EH (cell line): ENCODE measurements at regions not wholly inside any gene's neighbourhood (a gene's known extent, or its start where the extent isn't known, plus 50 kb on each side); places are given as distances from the start of the nearest gene placed in this dataset.

Experiments
- DNase-seq: peaks from one replicate; pipeline ENCODE4 v3.0.0-alpha.2; 2015; ENCODE audit warnings: low read depth

DNA sequence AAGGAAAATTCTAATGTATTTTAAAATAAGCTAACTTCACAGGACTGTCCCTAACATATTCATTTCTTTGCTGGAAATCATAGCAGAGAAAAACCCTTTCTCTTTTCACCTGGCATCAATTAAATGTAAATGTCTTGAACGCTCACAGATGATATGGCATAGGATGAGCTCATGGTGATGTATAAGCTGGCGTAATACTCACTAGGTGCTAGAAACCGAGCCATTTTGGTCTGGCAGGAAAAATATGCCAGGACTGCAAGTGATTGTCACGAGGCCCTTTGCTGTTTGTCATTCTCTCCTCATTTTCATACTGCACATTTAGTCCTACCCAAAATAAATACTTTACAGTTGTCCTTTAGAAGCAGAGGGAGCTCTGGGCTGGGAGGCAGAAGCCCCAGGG lies 222.7 kb upstream of the LNX1 start:
- peak; percentile 11 for DNase-seq

DNA sequence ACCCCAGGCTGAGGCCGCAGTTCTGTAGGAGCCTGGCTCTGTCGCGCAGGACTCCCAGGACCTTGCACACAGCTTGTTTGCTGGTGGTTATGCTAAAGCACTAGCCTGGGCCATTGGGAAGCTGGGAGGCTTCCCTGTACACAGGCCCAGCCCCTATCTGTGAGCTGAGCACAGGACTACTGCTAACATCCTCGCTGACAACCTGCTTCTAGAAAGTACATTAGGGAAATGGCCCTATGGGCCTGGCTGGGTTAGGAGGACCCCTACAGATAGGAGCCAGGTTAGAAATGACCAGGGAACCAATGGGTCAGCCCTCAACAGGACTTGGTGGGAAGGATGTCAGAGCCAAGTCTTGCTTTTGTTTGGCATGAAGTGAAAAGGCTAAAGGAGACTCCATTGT lies 219.4 kb upstream of the LNX1 start:
- DNase-seq = no peak

DNA sequence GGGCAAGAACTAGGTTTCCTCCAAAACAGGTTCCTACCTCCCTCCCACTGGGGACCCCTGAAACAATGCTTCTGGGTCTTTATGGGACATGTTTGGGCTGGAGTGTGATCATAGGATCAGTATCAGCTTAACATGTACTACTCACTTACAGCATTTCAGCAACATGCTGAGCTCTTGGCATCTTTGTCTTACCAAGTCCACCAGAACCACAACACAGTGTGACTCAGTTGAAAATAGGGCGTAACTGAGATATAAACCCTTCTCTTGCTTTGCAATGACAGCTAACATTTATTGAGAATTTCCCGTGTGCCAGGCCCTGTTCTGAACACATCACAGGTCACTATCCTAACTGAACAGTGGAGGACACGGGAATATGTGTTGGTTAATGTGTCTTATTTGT lies 218.5 kb upstream of the LNX1 start:
- DNase-seq = no peak

DNA sequence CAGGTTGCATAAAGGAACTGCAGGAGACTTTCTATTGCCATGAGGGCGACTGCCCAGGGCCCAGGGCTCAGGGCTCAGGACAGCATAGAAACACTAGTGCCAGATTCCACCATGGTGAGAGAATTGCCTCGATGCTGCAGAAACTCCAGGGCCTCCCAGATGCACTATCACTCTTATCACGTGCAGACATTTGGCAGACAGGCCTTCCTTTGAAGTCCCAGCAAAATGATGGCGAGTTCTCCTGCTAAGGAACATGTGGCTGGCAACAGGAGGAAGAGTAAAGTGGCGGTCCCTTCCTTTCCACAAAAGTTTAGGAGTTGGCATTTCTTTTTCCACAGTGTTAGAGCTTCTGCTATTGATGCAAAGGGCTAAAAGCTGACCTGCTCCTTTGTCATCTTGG lies 214.0 kb upstream of the LNX1 start:
- no peak for DNase-seq

DNA sequence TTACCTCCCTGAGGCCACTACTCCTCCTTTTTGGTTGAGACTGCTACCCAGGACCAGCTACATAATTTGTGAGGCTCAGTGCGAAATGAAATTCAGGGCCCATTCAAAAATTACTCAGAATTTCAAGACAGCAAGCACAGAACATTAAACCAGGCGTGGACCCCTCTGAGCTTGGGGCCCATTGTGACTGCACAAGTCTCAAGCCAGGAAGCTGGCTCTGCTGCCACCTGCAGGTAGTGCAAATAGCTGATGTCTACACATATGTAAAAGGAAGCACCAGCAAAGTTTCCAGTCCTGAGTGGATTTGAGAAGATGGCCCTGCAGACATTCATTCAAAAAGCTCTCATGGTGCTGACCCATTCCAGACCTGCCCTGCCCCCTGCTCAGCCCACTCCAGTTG lies 213.4 kb upstream of the LNX1 start:
- peak; percentile 40 for DNase-seq

DNA sequence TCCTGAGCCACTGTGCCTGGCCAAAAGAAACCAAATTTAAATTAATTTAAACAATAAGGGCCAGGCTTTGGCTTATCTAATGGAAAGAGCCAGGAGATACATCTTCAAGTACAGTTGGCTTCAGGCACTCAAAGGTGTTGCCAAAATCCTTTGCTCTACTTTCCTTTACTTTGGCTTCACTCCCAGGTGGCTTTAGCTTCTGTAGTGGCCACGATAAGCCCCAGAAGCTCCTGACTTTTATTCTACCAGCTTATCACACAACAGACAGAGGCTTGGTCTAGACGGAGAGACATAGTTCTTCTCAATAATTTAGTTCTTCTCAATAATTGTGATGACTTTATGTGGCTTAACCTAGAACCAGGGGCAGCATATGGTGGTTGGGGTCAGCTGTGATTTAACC lies 211.2 kb upstream of the LNX1 start:
- no peak for DNase-seq

DNA sequence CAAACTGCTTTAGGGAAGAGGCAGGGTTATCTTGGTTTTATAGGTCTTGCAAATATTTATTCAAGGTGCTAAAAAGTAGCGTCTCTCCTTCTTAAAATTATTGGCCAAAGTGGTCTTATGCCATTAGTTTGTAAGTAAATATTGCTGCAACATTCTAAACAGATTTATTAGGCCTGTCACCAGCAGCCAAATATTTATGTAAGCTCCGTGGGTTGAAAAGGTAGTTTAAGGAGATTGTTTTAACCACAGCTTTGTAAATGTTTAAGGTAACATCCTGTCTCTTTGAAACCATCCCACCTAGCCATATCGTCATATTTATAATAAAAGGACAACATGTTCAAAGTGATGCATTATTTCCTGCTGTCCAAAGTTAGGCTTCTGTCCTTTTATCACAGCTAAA lies 210.1 kb upstream of the LNX1 start:
- no peak for DNase-seq

DNA sequence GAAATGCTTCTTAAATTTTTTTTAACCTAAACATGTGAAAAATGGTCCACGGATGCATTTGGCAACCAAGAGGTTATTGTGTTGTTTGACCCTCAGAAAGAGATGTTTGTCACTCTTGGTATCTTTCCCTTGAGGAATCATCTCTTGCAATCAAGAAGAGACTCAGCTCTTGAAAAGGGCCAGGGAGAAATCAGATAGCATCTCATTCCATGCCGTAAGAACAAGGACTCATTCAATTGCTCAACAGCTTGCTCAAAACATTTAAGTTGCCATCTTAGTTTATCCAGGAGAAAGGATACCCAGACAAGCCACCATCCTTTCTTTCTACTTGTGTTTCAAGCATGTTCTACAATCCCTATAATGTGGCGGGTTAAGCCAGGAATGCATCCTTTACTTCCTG lies 209.5 kb upstream of the LNX1 start:
- no peak for DNase-seq

DNA sequence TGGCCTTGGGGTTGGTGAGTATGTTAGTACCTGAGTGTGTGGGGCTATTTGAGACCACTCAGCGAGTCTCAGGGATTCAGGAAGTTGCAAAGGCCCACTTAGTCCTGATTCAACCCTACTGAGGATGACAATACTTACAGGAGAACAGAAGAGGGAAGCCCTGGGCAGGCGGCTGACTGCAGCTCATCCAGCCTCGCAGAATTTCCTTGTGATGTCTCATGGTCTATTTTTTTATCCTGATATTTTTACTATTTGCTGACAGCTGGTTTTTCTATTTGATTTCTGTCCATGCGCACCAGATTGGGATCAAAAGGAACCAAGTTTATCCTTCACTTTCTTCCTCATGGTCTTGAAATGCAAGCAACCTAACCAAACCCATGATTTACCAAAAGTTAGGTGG lies 201.8 kb upstream of the LNX1 start:
- no peak for DNase-seq

DNA sequence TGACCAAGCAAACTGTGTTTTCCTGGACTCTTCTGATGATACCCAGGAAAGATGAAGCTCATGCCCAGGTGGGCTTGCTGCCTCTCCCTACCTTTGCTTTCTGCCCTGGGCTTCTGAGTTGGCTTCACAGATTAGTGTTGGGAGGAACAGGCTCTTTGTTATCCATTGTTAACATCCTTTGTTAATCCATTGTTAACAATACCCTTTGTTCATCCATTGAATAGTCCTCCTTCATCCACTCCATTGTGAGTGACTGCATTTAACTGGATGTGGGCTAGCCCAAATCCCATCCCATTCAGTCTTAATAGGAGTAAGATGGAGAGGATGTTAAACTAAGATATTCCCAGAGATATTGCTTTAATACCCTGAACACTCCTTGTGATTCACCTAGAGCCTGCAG lies 199.0 kb upstream of the LNX1 start:
- DNase-seq = no peak

DNA sequence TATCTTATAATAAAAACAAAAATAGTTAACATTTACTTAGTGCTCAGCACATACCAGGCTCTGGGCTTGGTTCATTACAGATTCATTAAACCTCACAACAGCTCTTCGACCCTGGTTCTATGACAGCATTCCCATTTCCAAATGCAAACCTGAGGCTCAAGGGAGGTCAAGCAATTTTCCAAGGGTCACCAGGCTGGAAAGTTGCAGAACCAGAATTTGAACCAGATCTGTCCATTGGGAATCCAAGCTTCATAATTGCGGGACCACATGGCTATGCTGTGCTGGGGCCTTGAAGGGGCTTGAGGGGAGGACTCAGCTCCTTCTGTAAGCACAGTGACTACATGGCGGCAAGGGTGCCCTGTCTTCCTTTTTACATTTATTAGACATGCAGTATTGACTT lies 197.3 kb upstream of the LNX1 start:
- no peak for DNase-seq

DNA sequence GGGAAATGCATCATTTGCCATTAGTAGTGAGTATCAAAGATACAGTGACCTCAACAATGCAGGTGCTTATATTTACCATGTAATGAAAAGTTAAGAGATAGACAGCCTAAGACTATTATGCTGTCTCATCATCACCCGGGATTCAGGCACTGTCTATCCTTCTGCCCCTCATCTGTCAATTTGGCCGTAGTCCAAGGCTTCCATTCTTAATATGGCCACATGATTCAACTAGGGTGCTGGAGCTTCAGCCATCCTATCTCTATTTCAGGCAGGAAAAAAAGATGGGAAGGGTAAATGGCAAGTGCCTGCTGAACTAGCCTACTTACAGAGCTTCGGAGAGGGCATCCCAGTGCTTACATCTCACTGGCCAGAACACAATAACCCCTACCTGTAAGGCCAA lies 196.7 kb upstream of the LNX1 start:
- DNase-seq = peak; percentile 15

DNA sequence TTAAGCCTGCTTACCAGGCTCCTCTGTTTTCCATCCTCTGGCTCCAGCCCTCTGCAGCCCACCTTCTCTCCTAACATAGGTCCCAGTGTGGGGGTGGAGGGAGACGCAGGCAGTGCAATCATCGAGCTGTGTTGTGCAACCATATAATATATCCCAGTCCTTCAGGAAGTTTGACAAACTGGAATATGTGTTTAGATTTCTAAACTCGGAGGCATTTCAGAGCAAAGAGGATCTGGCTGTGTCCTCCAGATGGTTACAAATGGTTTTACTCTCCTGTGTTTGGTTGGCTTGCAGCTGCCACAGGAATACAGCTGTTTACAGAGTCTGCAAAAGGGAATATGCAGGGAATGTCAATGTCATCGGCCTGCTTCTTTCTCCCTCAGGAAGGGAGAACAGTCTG lies 195.3 kb upstream of the LNX1 start:
- DNase-seq = peak; percentile 79

DNA sequence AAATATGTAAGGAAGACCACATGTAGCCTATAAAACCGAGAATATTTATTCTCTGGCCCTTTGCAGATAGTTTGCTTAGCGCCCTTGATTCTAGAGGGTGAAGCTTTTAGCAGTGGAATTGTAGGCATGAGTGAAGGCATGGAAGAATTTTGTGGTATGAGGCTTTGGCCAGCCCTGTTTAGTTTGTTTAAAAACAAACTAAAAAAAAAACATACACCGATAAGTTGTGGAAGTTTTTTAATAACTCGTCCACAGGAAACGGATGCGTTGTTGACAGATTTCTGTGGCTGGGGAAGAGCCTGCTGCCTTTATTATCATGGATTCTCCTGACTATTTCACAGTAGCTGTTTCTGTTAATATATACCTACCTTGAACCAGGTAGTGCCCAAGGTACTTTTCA lies 194.7 kb upstream of the LNX1 start:
- DNase-seq = peak; percentile 44

DNA sequence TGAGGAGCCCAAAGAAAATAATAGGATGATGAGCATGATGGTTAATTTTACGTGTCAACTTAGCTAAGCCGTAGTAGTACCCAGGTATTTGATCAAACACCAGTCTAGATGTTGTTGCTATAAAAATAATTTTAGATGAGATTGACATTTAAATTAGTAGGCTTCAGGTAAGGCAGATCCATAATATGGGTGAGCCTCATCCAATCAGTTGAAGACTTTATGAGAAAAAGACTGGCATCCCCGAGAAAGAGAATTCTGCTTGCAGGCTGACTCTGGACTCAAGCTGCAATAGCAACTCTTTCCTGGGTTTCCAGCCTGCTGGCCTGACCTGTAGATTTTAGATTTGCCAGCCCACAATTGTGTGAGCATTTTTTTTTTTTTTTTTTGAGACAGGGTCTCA lies 192.8 kb upstream of the LNX1 start:
- DNase-seq = no peak

DNA sequence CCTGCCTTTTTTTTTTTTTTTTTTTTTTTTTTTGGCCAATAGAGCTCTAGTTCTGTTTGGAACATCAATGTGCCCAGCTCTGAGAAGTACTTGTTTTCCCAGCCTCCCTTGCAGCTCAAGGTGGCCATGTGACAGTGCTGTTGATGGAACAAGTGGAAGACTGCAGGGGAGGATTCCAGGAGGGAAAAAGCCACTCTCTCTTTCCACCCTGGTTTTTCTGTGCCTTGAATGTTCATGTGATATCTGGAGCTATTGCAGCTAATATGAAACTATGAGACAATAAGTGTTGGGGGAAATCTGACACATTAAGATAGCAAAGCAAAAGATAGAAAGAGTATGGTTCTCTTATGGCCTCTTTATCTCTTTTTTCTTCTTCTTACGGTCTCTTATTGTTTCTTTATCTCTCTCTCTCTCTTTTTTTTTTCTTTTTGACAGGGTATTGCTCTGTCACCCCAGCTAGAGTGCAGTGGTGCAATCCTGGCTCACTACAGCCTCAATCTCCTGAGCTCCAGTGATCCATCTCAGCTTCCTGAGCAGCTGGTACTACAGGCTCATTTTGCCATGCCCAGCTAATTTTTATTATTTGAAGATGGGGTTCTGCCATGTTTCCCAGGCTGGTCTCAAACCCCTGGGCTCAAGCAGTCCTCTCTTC lies 192.0 kb upstream of the LNX1 start:
- DNase-seq = no peak

DNA sequence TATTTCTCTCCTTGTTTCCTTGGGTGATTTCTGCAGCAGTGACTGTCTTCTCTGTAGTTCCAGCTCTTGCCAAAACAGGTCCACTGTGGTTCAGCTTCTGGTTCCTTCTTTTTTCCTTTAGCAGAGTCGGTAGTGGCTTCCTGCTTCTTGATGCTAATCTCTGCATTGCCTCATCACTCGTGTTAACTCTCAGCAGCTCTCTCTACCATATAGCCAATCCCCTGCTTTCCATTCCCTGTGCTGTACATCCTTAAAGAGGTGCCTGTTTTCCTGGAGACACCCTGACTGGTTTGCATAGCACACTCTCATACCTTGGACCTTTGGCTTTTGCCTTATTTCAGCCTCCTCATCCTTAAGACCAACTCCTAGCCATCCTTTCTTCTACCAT lies 191.2 kb upstream of the LNX1 start:
- DNase-seq = peak; percentile 20

DNA sequence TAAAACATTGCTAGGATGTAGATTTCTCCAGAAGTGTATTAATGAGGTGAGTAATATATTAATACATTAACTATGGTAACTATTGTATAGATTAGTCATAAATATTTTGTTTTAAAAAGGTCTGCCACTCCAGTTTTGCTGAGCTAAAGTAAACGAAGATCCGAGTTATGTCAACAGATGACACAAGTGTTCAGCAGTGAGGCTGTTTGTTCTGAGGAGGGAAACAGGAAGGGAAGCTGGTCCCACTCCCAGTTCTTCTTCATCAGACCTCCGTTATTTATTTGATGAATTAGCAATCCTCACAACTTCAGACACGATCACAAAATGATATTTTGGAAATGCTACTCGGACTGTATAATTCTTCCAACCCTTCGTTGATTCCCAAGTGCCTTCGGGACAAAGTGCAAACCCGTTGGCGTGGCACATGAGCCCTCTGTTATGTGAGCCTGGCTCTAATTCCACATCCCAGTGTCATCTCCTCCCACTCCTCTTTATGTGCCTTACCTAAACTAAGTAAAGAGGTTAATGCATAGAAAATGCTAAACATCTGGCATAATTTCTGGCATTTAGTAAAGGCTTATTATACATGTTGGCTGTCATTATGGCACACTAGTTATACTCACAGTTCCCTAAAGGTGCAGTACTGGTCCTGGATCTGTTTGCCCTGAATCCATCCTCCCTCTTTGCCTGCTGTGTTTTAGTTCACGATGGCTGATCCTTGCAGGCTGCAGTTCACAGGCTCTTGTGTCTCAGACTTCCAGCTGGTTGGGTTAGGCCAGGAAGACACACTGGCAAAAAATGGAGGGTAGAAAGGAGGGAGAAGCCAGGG lies 190.6 kb upstream of the LNX1 start:
- peak; percentile 52 for DNase-seq

DNA sequence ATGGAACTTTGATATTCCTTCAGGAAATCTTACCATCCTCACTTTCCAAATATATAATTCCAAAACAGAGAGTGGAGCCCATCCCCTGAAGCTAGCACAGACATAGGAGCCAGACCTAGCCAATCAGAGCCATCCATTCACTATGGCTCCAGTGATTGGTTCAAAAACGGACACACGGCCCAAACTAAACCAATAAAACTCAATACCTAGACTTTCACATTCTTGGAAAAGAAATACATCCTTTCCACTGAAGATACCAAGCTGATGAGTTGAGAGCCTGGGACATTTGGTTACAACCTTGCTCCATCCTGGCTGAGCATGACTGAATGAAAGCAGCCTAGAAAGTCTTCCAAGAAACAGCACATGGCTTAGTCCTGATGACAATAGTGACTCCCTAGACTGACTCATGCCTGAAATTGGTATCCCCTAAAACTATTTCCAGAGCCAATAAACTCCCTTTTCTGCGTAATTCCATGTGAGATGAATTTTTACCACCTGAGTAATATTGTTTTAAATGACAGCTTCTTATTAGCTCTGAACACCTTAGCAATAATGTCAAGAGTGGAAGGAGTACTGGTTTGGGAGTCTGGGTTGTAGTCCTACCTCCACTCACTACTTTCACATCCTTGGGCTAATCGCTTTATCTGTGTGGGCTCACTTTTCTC lies 189.6 kb upstream of the LNX1 start:
- peak; percentile 57 for DNase-seq

DNA sequence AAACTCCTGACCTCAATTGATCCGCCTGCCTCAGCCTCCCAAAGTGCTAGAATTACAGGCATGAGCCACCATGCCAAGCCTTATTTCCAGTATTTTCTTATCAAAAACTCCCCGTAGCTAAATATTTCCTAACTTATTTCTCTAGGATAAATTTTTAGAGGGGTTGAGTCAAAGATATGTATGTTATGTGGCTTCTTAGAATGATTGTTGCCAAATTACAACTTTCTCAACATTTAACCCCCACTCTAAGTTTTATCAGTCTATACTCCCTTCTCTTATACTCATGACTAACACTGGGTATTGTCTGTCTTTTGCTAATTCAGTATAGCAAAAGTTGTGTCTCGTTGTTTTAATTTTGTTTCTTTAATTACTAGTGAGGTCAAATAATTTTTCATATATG lies 187.7 kb upstream of the LNX1 start:
- no peak for DNase-seq

DNA sequence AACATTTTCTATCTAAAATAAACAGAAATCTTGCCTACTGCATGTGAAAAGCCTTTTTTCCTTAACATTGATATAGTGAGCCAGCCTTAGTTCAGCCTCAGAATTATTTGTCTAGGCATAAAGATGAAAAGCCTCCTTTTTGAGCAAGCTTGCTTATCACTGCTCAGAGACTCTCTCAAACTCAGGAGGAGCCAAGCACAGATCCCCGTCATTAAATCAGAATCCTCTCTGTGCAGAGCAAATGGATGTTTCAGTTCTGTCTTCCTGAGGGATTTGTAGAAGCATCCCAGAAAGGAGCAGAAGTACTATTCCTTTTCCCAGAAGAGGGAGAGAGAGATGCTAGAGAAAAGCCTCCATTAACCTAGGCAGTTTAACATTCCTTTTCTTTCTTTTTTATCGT lies 186.9 kb upstream of the LNX1 start:
- DNase-seq = no peak

DNA sequence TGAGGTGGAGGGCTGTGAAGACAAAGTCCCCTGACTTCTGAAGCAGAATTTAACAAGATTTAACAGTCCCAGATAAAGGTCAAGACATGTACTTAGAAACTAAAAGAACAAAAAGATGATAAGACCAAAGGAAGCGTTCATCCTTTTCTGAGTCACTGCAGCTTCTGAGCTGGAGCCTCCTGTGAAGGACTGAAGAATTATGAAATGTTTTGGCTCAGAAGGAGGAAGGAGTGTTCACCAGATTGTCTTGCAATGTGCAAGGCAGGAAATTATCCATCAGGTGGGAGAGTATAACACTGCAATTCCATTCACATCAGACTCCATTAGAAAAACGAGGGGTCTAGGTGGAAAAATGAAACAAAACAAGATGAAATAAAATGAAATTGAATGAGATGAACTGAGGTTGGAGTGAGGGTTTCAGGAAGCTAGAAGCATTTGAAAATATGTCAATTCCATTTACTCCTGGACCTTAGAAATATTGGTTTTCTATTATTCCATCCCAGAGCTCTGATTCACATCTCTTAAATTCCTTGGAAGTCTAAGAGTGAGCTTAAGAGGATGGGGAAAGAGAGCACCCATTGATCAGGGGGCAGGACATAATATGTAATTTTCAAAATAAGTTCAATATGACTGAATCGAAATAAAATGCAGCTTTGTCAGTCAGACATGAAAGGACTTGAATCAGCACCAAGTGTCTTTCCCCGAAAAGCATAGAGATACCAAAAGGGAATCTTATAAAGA lies 186.1 kb upstream of the LNX1 start:
- peak; percentile 77 for DNase-seq

DNA sequence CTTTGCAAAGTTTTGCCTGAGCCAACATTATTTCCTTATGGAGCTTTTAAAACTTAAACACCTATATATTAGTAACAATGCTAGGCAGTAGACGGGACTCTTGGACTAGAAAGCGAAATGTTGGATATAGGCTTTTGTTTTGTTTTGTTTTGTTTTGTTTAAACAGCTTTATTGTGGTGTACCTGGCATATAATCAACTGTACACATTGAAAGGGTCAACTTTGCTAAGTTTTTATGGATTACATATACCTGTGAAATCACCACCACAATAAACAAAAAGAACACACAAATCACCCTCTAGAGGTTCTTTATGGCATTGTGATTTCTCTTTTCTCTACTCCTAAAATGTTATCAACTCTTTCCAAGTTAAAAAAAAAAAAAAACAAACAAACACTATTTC lies 184.9 kb upstream of the LNX1 start:
- no peak for DNase-seq
